ENCODE measurements at regions not wholly inside any gene's neighbourhood (a gene's known extent, or its start where the extent isn't known, plus 50 kb on each side); places are given as distances from the start of the nearest gene placed in this dataset.

DNA sequence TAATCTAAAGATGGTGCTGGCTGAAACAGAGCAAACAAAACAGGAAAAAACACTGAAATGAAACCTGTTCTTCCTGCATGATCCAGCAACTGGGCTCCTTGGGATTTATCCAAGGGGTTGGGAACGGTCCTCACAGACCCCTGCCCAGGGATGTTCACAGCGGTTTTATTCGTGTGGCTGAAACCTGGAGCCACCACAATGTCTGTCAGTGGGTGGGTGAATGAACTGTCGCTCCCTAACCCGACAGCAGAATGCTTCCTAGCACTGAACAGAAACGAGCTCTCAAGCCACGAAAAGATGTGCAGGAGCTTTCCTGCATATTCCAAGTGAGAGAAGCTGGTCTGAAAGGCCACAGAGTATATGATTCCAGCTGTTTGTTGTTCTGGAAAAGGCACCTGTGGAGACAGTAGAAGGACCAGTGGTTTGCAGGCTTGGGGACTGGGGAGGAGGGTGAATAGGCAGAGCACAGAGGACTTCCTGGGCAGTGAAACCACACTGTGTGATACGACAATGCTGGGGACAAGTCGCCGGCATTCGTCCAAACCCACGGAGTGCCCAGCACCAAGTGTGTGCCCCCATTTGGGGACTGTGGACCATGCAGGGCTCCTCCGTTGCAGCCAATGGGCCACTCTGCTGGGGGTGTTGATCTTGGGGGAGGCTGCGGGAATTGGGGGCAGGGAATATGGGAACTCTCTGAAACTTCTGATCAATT is 73.9 kb downstream of the TEX29 start:
- TF ChIP-seq, protein P1, sequence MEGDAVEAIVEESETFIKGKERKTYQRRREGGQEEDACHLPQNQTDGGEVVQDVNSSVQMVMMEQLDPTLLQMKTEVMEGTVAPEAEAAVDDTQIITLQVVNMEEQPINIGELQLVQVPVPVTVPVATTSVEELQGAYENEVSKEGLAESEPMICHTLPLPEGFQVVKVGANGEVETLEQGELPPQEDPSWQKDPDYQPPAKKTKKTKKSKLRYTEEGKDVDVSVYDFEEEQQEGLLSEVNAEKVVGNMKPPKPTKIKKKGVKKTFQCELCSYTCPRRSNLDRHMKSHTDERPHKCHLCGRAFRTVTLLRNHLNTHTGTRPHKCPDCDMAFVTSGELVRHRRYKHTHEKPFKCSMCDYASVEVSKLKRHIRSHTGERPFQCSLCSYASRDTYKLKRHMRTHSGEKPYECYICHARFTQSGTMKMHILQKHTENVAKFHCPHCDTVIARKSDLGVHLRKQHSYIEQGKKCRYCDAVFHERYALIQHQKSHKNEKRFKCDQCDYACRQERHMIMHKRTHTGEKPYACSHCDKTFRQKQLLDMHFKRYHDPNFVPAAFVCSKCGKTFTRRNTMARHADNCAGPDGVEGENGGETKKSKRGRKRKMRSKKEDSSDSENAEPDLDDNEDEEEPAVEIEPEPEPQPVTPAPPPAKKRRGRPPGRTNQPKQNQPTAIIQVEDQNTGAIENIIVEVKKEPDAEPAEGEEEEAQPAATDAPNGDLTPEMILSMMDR (IDR thresholded peaks at IDR 0.05), result no peak
- TF ChIP-seq POLR2A (IDR thresholded peaks at IDR 0.05), result no peak
